ENCODE measurements at regions not wholly inside any gene's neighbourhood (a gene's known extent, or its start where the extent isn't known, plus 50 kb on each side); places are given as distances from the start of the nearest gene placed in this dataset.

GRCh38 chr1:164914208-164914607 is 355.2 kb downstream of the PBX1 start:
- POLR2A ChIA-PET = no interaction called here

GRCh38 chr1:164912290-164912689 is 353.3 kb downstream of the PBX1 start:
- H3K36me3 ChIP-seq (ENCODE audit: control insufficient read depth, insufficient read depth, low read length) = no peaks in the 10 kb centered on the region
- TF ChIP-seq CTCF (IDR thresholded peaks at IDR 0.05; ENCODE audit: insufficient read depth, low read depth, low read length) = no peak
- ChIA-PET POLR2A (no interaction called here), CTCF (no interaction called here)
- no peak overlapping the region for H3K4me3 ChIP-seq (ENCODE audit: low read depth, low read length)
- DNase-seq (ENCODE audit: low read depth) = no peak
- H3K27me3 ChIP-seq (ENCODE audit: control insufficient read depth, insufficient read depth, low read length) = no peaks in the 10 kb centered on the region

More at GRCh38 chr1:164914208-164914607, 355.2 kb downstream of the PBX1 start:
- H3K27me3 ChIP-seq (ENCODE audit: control insufficient read depth, insufficient read depth, low read length) = no peaks in the 10 kb centered on the region
- CTCF ChIA-PET = interaction anchor here (1.1 kb wide), 1 partner anchor 22 kb away, joined by 3 read pairs; no protein-coding TSS in a partner anchor
- H3K36me3 ChIP-seq (ENCODE audit: control insufficient read depth, insufficient read depth, low read length) = no peaks in the 10 kb centered on the region
- H3K4me3 ChIP-seq (ENCODE audit: low read depth, low read length) = no peak overlapping the region
- DNase-seq (ENCODE audit: low read depth) = no peak
- TF ChIP-seq CTCF (IDR thresholded peaks at IDR 0.05; ENCODE audit: insufficient read depth, low read depth, low read length) = peak; percentile 36; the same call in 1 of the 2 replicates

GRCh38 chr1:164910671-164911070 is 351.7 kb downstream of the PBX1 start:
- no peak for DNase-seq (ENCODE audit: low read depth)
- Histone ChIP-seq H3K36me3 (ENCODE audit: control insufficient read depth, insufficient read depth, low read length) (no peaks in the 10 kb centered on the region), H3K27me3 (ENCODE audit: control insufficient read depth, insufficient read depth, low read length) (no peaks in the 10 kb centered on the region), H3K4me3 (ENCODE audit: low read depth, low read length) (no peak overlapping the region)
- ChIA-PET POLR2A (no interaction called here), CTCF (interaction anchor here (0.6 kb wide), 1 partner anchor 96 kb away, joined by 3 read pairs; no protein-coding TSS in a partner anchor)
- TF ChIP-seq CTCF (IDR thresholded peaks at IDR 0.05; ENCODE audit: insufficient read depth, low read depth, low read length) = no peak

GRCh38 chr1:164907666-164908065 is 348.7 kb downstream of the PBX1 start:
- DNase-seq (ENCODE audit: low read depth) = no peak
- no peak for TF ChIP-seq CTCF (IDR thresholded peaks at IDR 0.05; ENCODE audit: insufficient read depth, low read depth, low read length)
- POLR2A ChIA-PET = no interaction called here

DNA sequence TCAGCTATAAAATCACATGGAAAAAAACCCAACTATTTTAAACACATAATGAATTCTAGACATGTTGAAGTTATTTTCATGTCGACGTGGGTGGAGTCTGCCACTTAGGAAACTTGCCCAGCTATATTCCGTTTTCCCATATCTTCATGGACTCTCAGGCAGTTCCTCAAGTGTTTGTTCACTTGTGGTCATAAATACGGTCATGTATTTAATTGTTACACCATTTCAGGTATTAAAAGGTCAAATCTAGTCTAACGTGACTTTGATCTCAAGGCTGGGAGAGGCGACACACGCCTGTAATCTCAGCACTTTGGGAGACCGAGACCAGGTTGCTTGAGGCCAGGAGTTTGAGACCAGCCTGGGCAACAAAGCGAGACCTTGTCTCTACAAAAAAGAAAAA is 346.9 kb downstream of the PBX1 start:
- DNase-seq (ENCODE audit: low read depth) = no peak
- no peaks in the 10 kb centered on the region for H3K27me3 ChIP-seq (ENCODE audit: control insufficient read depth, insufficient read depth, low read length)
- no peak for TF ChIP-seq CTCF (IDR thresholded peaks at IDR 0.05; ENCODE audit: insufficient read depth, low read depth, low read length)
- H3K4me3 ChIP-seq (ENCODE audit: low read depth, low read length) = no peak overlapping the region
- ChIA-PET CTCF (interaction anchor here (0.6 to 0.8 kb wide), 2 partner anchors 13 to 63 kb away, joined by 3 to 4 read pairs; no protein-coding TSS in a partner anchor), POLR2A (no interaction called here)
- no peaks in the 10 kb centered on the region for H3K36me3 ChIP-seq (ENCODE audit: control insufficient read depth, insufficient read depth, low read length)

More at GRCh38 chr1:164907666-164908065, 348.7 kb downstream of the PBX1 start:
- Histone ChIP-seq H3K36me3 (ENCODE audit: control insufficient read depth, insufficient read depth, low read length) (no peaks in the 10 kb centered on the region), H3K27me3 (ENCODE audit: control insufficient read depth, insufficient read depth, low read length) (no peaks in the 10 kb centered on the region), H3K4me3 (ENCODE audit: low read depth, low read length) (no peak overlapping the region)
- CTCF ChIA-PET = interaction anchor here (0.9 kb wide), 1 partner anchor 981 kb away, joined by 3 read pairs; no protein-coding TSS in a partner anchor

All from BJ (cell line).